Kidney epithelial cell (primary cell): ENCODE measurements at regions not wholly inside any gene's neighbourhood (a gene's known extent, or its start where the extent isn't known, plus 50 kb on each side); places are given as distances from the start of the nearest gene placed in this dataset.

Source experiments
- DNase-seq: peaks from one replicate; pipeline ENCODE4 v3.0.0-alpha.2; 2010; ENCODE audit warnings: low read depth
- H3K27me3 ChIP-seq: 2 replicates; pipeline ENCODE4 v1.6.0; 2011; ENCODE audit warnings: low read length; ENCODE audit not compliant: control insufficient read depth, insufficient read depth
- H3K36me3 ChIP-seq: 2 replicates; pipeline ENCODE4 v1.5.1; 2011; ENCODE audit warnings: low read length; ENCODE audit not compliant: control insufficient read depth, insufficient read depth
- H3K4me3 ChIP-seq: 2 replicates; pipeline ENCODE4 v1.5.1; 2011; ENCODE audit warnings: low read depth, mild to moderate bottlenecking, control low read depth, low read length
- CTCF ChIP-seq: IDR thresholded peaks from 2 replicates; pipeline ENCODE4 v1.5.1; 2011; ENCODE audit warnings: mild to moderate bottlenecking, moderate library complexity, low read length, control low read depth, inconsistent platforms; ENCODE audit not compliant: insufficient read depth, poor library complexity, severe bottlenecking

- no peak for TF ChIP-seq CTCF
- no peak overlapping the region for H3K4me3 ChIP-seq
- no peaks in the 10 kb centered on the region for H3K27me3 ChIP-seq
- H3K36me3 ChIP-seq: no peaks in the 10 kb centered on the region
- no peak for DNase-seq
These were observed 120.7 kb upstream of the ADARB2 start for GRCh38 chr10:1858048-1858447.

GRCh38 chr10:1855911-1856310 lies 118.6 kb upstream of the ADARB2 start:
- no peak for TF ChIP-seq CTCF
- Histone ChIP-seq H3K27me3 (no peaks in the 10 kb centered on the region), H3K4me3 (no peak overlapping the region), H3K36me3 (no peaks in the 10 kb centered on the region)
- no peak for DNase-seq

GRCh38 chr10:1854271-1854670 lies 116.9 kb upstream of the ADARB2 start:
- Histone ChIP-seq H3K27me3 (no peaks in the 10 kb centered on the region), H3K4me3 (no peak overlapping the region), H3K36me3 (no peaks in the 10 kb centered on the region)
- DNase-seq: no peak
- no peak for TF ChIP-seq CTCF

- Histone ChIP-seq H3K4me3 (no peak overlapping the region), H3K36me3 (no peaks in the 10 kb centered on the region), H3K27me3 (no peaks in the 10 kb centered on the region)
- TF ChIP-seq CTCF: no peak
- no peak for DNase-seq
These were observed 116.5 kb upstream of the ADARB2 start for GRCh38 chr10:1853801-1854200.

GRCh38 chr10:1852841-1853240 lies 115.5 kb upstream of the ADARB2 start:
- no peaks in the 10 kb centered on the region for H3K27me3 ChIP-seq
- TF ChIP-seq CTCF: no peak
- H3K4me3 ChIP-seq: no peak overlapping the region
- no peaks in the 10 kb centered on the region for H3K36me3 ChIP-seq
- DNase-seq: no peak

- H3K4me3 ChIP-seq: no peak overlapping the region
- no peak for DNase-seq
- no peaks in the 10 kb centered on the region for H3K36me3 ChIP-seq
- TF ChIP-seq CTCF: no peak
- H3K27me3 ChIP-seq: no peaks in the 10 kb centered on the region
These were observed 114.4 kb upstream of the ADARB2 start for GRCh38 chr10:1851762-1852161.
